ENCODE measurements at regions not wholly inside any gene's neighbourhood (a gene's known extent, or its start where the extent isn't known, plus 50 kb on each side); places are given as distances from the start of the nearest gene placed in this dataset.
A peak's percentile ranks its signal among the peaks of the same experiment; 100 is the strongest.

GRCh38 chr13:82803341-82803740 is 1078.9 kb downstream of the SLITRK1 start:
- no peaks in the 10 kb centered on the region for H3K36me3 ChIP-seq (replicated peaks)
- no peaks in the 10 kb centered on the region for H3K4me1 ChIP-seq
- peak in 1 of 2 experiments; percentile 11 for DNase-seq (ENCODE audit: low spot score in 2 of 2)
- no peak overlapping the region for H3K4me3 ChIP-seq
- H3K9me3 ChIP-seq, result no peaks in the 10 kb centered on the region
- H3K27me3 ChIP-seq (ENCODE audit: low read depth), result no peaks in the 10 kb centered on the region
- in situ Hi-C loops (cut with MboI; ENCODE audit: low sequenced_read_pairs), result no loop called here

- Histone ChIP-seq H3K4me3 (no peak overlapping the region), H3K27me3 (ENCODE audit: low read depth) (no peaks in the 10 kb centered on the region), H3K4me1 (no peaks in the 10 kb centered on the region), H3K9me3 (no peaks in the 10 kb centered on the region), H3K36me3 (replicated peaks) (no peaks in the 10 kb centered on the region)
- DNase-seq (ENCODE audit: low spot score in 2 of 2), result no peak
- in situ Hi-C loops (cut with MboI; ENCODE audit: low sequenced_read_pairs), result no loop called here
Measured at GRCh38 chr13:82802528-82802927, 1079.7 kb downstream of the SLITRK1 start.

GRCh38 chr13:82800391-82800790 is 1081.9 kb downstream of the SLITRK1 start:
- in situ Hi-C loops (cut with MboI; ENCODE audit: low sequenced_read_pairs), result no loop called here
- H3K4me3 ChIP-seq, result no peak overlapping the region
- no peak for DNase-seq (ENCODE audit: low spot score in 2 of 2)
- H3K36me3 ChIP-seq (replicated peaks), result no peaks in the 10 kb centered on the region
- no peaks in the 10 kb centered on the region for H3K9me3 ChIP-seq
- H3K4me1 ChIP-seq, result no peaks in the 10 kb centered on the region
- H3K27me3 ChIP-seq (ENCODE audit: low read depth), result no peaks in the 10 kb centered on the region

GRCh38 chr13:82797876-82798275 is 1084.4 kb downstream of the SLITRK1 start:
- Histone ChIP-seq H3K9me3 (no peaks in the 10 kb centered on the region), H3K4me1 (no peaks in the 10 kb centered on the region), H3K36me3 (replicated peaks) (no peaks in the 10 kb centered on the region), H3K27me3 (ENCODE audit: low read depth) (no peaks in the 10 kb centered on the region), H3K4me3 (no peak overlapping the region)
- in situ Hi-C loops (cut with MboI; ENCODE audit: low sequenced_read_pairs), result no loop called here
- no peak for DNase-seq (ENCODE audit: low spot score in 2 of 2)

- Histone ChIP-seq H3K27me3 (ENCODE audit: low read depth) (no peaks in the 10 kb centered on the region), H3K4me3 (no peak overlapping the region), H3K36me3 (replicated peaks) (no peaks in the 10 kb centered on the region), H3K4me1 (no peaks in the 10 kb centered on the region), H3K9me3 (no peaks in the 10 kb centered on the region)
- DNase-seq (ENCODE audit: low spot score in 2 of 2), result no peak
- in situ Hi-C loops (cut with MboI; ENCODE audit: low sequenced_read_pairs), result no loop called here
Measured at GRCh38 chr13:82791035-82791434, 1091.2 kb downstream of the SLITRK1 start.

GRCh38 chr13:82772816-82773215 is 1109.5 kb downstream of the SLITRK1 start:
- H3K4me1 ChIP-seq, result no peaks in the 10 kb centered on the region
- H3K27me3 ChIP-seq (ENCODE audit: low read depth), result no peaks in the 10 kb centered on the region
- no peak overlapping the region for H3K4me3 ChIP-seq
- H3K9me3 ChIP-seq, result no peaks in the 10 kb centered on the region
- in situ Hi-C loops (cut with MboI; ENCODE audit: low sequenced_read_pairs), result no loop called here
- DNase-seq (ENCODE audit: low spot score in 2 of 2), result no peak
- no peaks in the 10 kb centered on the region for H3K36me3 ChIP-seq (replicated peaks)

GRCh38 chr13:82766732-82767321 is 1115.4 kb downstream of the SLITRK1 start:
- DNase-seq (ENCODE audit: low spot score in 2 of 2), result no peak
- H3K9me3 ChIP-seq, result no peaks in the 10 kb centered on the region
- no peak overlapping the region for H3K4me3 ChIP-seq
- in situ Hi-C loops (cut with MboI; ENCODE audit: low sequenced_read_pairs), result no loop called here
- H3K27me3 ChIP-seq (ENCODE audit: low read depth), result no peaks in the 10 kb centered on the region
- no peaks in the 10 kb centered on the region for H3K4me1 ChIP-seq
- no peaks in the 10 kb centered on the region for H3K36me3 ChIP-seq (replicated peaks)

- Histone ChIP-seq H3K36me3 (replicated peaks) (no peaks in the 10 kb centered on the region), H3K4me3 (no peak overlapping the region), H3K9me3 (no peaks in the 10 kb centered on the region), H3K4me1 (no peaks in the 10 kb centered on the region), H3K27me3 (ENCODE audit: low read depth) (no peaks in the 10 kb centered on the region)
- DNase-seq (ENCODE audit: low spot score in 2 of 2), result peak; percentile 9 to 32
- in situ Hi-C loops (cut with MboI; ENCODE audit: low sequenced_read_pairs), result no loop called here
Measured at GRCh38 chr13:82758044-82758443, 1124.2 kb downstream of the SLITRK1 start.

- DNase-seq (ENCODE audit: low spot score in 2 of 2), result no peak
- H3K36me3 ChIP-seq (replicated peaks), result no peaks in the 10 kb centered on the region
- in situ Hi-C loops (cut with MboI; ENCODE audit: low sequenced_read_pairs), result no loop called here
- no peaks in the 10 kb centered on the region for H3K27me3 ChIP-seq (ENCODE audit: low read depth)
- H3K4me1 ChIP-seq, result no peaks in the 10 kb centered on the region
- H3K4me3 ChIP-seq, result no peak overlapping the region
- no peaks in the 10 kb centered on the region for H3K9me3 ChIP-seq
Measured at GRCh38 chr13:82751206-82751605, 1131.1 kb downstream of the SLITRK1 start.

- no peaks in the 10 kb centered on the region for H3K36me3 ChIP-seq (replicated peaks)
- no peaks in the 10 kb centered on the region for H3K27me3 ChIP-seq (ENCODE audit: low read depth)
- H3K9me3 ChIP-seq, result no peaks in the 10 kb centered on the region
- H3K4me1 ChIP-seq, result no peaks in the 10 kb centered on the region
- H3K4me3 ChIP-seq, result no peak overlapping the region
- no peak for DNase-seq (ENCODE audit: low spot score in 2 of 2)
- in situ Hi-C loops (cut with MboI; ENCODE audit: low sequenced_read_pairs), result no loop called here
Measured at GRCh38 chr13:82749551-82749950, 1132.7 kb downstream of the SLITRK1 start.

GRCh38 chr13:82747958-82748357 is 1134.3 kb downstream of the SLITRK1 start:
- H3K4me3 ChIP-seq, result no peak overlapping the region
- no peaks in the 10 kb centered on the region for H3K36me3 ChIP-seq (replicated peaks)
- H3K27me3 ChIP-seq (ENCODE audit: low read depth), result no peaks in the 10 kb centered on the region
- H3K9me3 ChIP-seq, result no peaks in the 10 kb centered on the region
- no peaks in the 10 kb centered on the region for H3K4me1 ChIP-seq
- DNase-seq (ENCODE audit: low spot score in 2 of 2), result no peak
- in situ Hi-C loops (cut with MboI; ENCODE audit: low sequenced_read_pairs), result no loop called here

GRCh38 chr13:82747291-82747690 is 1135.0 kb downstream of the SLITRK1 start:
- no peak for DNase-seq (ENCODE audit: low spot score in 2 of 2)
- Histone ChIP-seq H3K36me3 (replicated peaks) (no peaks in the 10 kb centered on the region), H3K27me3 (ENCODE audit: low read depth) (no peaks in the 10 kb centered on the region), H3K9me3 (no peaks in the 10 kb centered on the region), H3K4me1 (no peaks in the 10 kb centered on the region), H3K4me3 (no peak overlapping the region)
- in situ Hi-C loops (cut with MboI; ENCODE audit: low sequenced_read_pairs), result no loop called here

GRCh38 chr13:82740442-82740841 is 1141.8 kb downstream of the SLITRK1 start:
- no peaks in the 10 kb centered on the region for H3K9me3 ChIP-seq
- H3K4me1 ChIP-seq, result no peaks in the 10 kb centered on the region
- no peaks in the 10 kb centered on the region for H3K36me3 ChIP-seq (replicated peaks)
- no peak overlapping the region for H3K4me3 ChIP-seq
- DNase-seq (ENCODE audit: low spot score in 2 of 2), result no peak
- H3K27me3 ChIP-seq (ENCODE audit: low read depth), result no peaks in the 10 kb centered on the region
- in situ Hi-C loops (cut with MboI; ENCODE audit: low sequenced_read_pairs), result no loop called here

GRCh38 chr13:82739881-82740280 is 1142.4 kb downstream of the SLITRK1 start:
- no peaks in the 10 kb centered on the region for H3K9me3 ChIP-seq
- no peaks in the 10 kb centered on the region for H3K27me3 ChIP-seq (ENCODE audit: low read depth)
- H3K4me1 ChIP-seq, result no peaks in the 10 kb centered on the region
- no peak for DNase-seq (ENCODE audit: low spot score in 2 of 2)
- in situ Hi-C loops (cut with MboI; ENCODE audit: low sequenced_read_pairs), result no loop called here
- H3K4me3 ChIP-seq, result no peak overlapping the region
- no peaks in the 10 kb centered on the region for H3K36me3 ChIP-seq (replicated peaks)

- Histone ChIP-seq H3K4me3 (no peak overlapping the region), H3K4me1 (no peaks in the 10 kb centered on the region), H3K36me3 (replicated peaks) (no peaks in the 10 kb centered on the region), H3K9me3 (no peaks in the 10 kb centered on the region), H3K27me3 (ENCODE audit: low read depth) (no peaks in the 10 kb centered on the region)
- in situ Hi-C loops (cut with MboI; ENCODE audit: low sequenced_read_pairs), result no loop called here
- DNase-seq (ENCODE audit: low spot score in 2 of 2), result no peak
Measured at GRCh38 chr13:82729401-82729800, 1152.9 kb downstream of the SLITRK1 start.

Measured in HAP-1 (cell line).